SK-N-SH (cell line): ENCODE measurements at regions not wholly inside any gene's neighbourhood (a gene's known extent, or its start where the extent isn't known, plus 50 kb on each side); places are given as distances from the start of the nearest gene placed in this dataset.

Source experiments
- CTCF ChIA-PET: fragments of 300-600, 350-600 bp; formaldehyde crosslinking; extraction: SDS; loops from one replicate; lab custom pipeline; 2021; lab: Yijun Ruan, JAX
- POLR2A ChIA-PET: fragments of 350-600 bp; sonication (Branson Sonifier 250); formaldehyde crosslinking; extraction: SDS; loops from one replicate; lab custom pipeline; 2020; ENCODE audit warnings: antibody characterized with exemption, inconsistent platforms; lab: Yijun Ruan, JAX
- DNase-seq: peaks from one replicate; pipeline ENCODE4 v3.0.0; 2012
- H2AFZ ChIP-seq: fragments of 200-600 bp; sonication (generic); 2 replicates; pipeline ENCODE4 v1.8.1; 2016; ENCODE audit warnings: antibody characterized with exemption, mild to moderate bottlenecking, low read depth
- H3F3A ChIP-seq: fragments of 200-600 bp; sonication (generic); replicated peaks from 2 replicates; pipeline ENCODE3; 2016; ENCODE audit warnings: antibody characterized with exemption, mild to moderate bottlenecking; ENCODE audit not compliant: insufficient read depth
- H3K27ac ChIP-seq, 2 experiments: fragments of 200-500 bp in 1 of 2; fragments of 200-600 bp in 1 of 2; sonication (Bioruptor generic) in 1 of 2; sonication (generic), shearing (Covaris generic) in 1 of 2; 2 replicates each; pipeline versions ENCODE4 v1.5.1 to v1.6.1; 2014 to 2016; ENCODE audit warnings: low read depth in 2 of 2, inconsistent platforms in 1 of 2, low read length in 1 of 2, mild to moderate bottlenecking in 1 of 2, mixed read lengths in 1 of 2
- H3K27me3 ChIP-seq: fragments of 200-600 bp; sonication (generic), shearing (Covaris generic); 2 replicates; pipeline ENCODE4 v1.6.1; 2016; ENCODE audit warnings: mixed run types; ENCODE audit not compliant: insufficient read depth
- H3K36me3 ChIP-seq, 2 experiments: fragments of 200-500 bp in 1 of 2; fragments of 200-600 bp in 1 of 2; sonication (Bioruptor generic) in 1 of 2; sonication (generic) in 1 of 2; replicated peaks in 1 of 2; 2 replicates each; pipeline versions ENCODE3 to v1.5.1; 2014 to 2016; ENCODE audit warnings: low read length in 1 of 2, mild to moderate bottlenecking in 1 of 2; ENCODE audit not compliant: insufficient read depth in 2 of 2, control insufficient read depth in 1 of 2
- H3K4me1 ChIP-seq, 2 experiments: fragments of 200-500 bp in 1 of 2; fragments of 200-600 bp in 1 of 2; sonication (Bioruptor generic) in 1 of 2; sonication (generic), shearing (Covaris generic) in 1 of 2; 2 replicates each; pipeline versions ENCODE4 v1.5.1 to v1.6.1; 2014 to 2016; ENCODE audit warnings: low read depth in 1 of 2, low read length in 1 of 2, mixed run types in 1 of 2; ENCODE audit not compliant: insufficient read depth in 2 of 2, control insufficient read depth in 1 of 2
- H3K4me2 ChIP-seq: fragments of 200-600 bp; sonication (generic), shearing (Covaris generic); 2 replicates; pipeline ENCODE4 v1.6.1; 2017; ENCODE audit warnings: mixed run types
- H3K4me3 ChIP-seq, 2 experiments: fragments of 200-500 bp in 1 of 2; fragments of 200-600 bp in 1 of 2; sonication (Bioruptor generic) in 1 of 2; sonication (generic), shearing (Covaris generic) in 1 of 2; 2 replicates each; pipeline versions ENCODE4 v1.5.1 to v1.8.1; 2014 to 2016; ENCODE audit warnings: low read depth in 2 of 2, inconsistent platforms in 1 of 2, low read length in 1 of 2, mild to moderate bottlenecking in 1 of 2, mixed read lengths in 1 of 2, moderate library complexity in 1 of 2
- H3K79me2 ChIP-seq: fragments of 200-600 bp; sonication (generic); 2 replicates; pipeline ENCODE4 v1.8.1; 2017; ENCODE audit warnings: mild to moderate bottlenecking; ENCODE audit not compliant: insufficient read depth
- H3K9ac ChIP-seq: fragments of 200-600 bp; sonication (generic); 2 replicates; pipeline ENCODE4 v1.6.1; 2017; ENCODE audit warnings: mixed run types
- H3K9me2 ChIP-seq: fragments of 200-600 bp; sonication (generic); 2 replicates; pipeline ENCODE4 v1.6.1; 2017; ENCODE audit warnings: mixed run types
- H3K9me3 ChIP-seq: fragments of 200-600 bp; sonication (generic); 2 replicates; pipeline ENCODE4 v1.6.1; 2017; ENCODE audit warnings: mixed run types, mild to moderate bottlenecking, moderate library complexity
- H4K20me1 ChIP-seq: fragments of 200-600 bp; sonication (generic); 2 replicates; pipeline ENCODE4 v1.6.1; 2017; ENCODE audit warnings: mild to moderate bottlenecking, mixed run types; ENCODE audit not compliant: insufficient read depth
- CTCF ChIP-seq: fragments of 200-600 bp; sonication (generic); IDR thresholded peaks from 2 replicates; pipeline ENCODE4 v1.6.1; 2017; ENCODE audit warnings: antibody characterized with exemption, mild to moderate bottlenecking, moderate library complexity
- EP300 ChIP-seq, 2 experiments: IDR thresholded peaks; 2 replicates each; pipeline versions ENCODE4 v1.4.0 to v1.6.1; 2012; ENCODE audit warnings: borderline replicate concordance in 1 of 2, low read depth in 1 of 2, low read length in 1 of 2
- GATA2 ChIP-seq: sonication (generic); formaldehyde crosslinking; IDR thresholded peaks from 2 replicates; pipeline ENCODE4 v1.5.0; 2020; ENCODE audit warnings: mild to moderate bottlenecking, missing genetic modification reagents
- MAX ChIP-seq: IDR thresholded peaks from 2 replicates; pipeline ENCODE4 v1.4.0; 2012; ENCODE audit warnings: low read depth
- NFIC ChIP-seq: IDR thresholded peaks from 2 replicates; pipeline ENCODE4 v1.4.0; 2012; ENCODE audit warnings: borderline replicate concordance
- POLR2AphosphoS5 ChIP-seq: IDR thresholded peaks from 2 replicates; pipeline ENCODE4 v1.6.1; 2012; ENCODE audit warnings: low read depth, low read length
- RAD21 ChIP-seq: IDR thresholded peaks from 2 replicates; pipeline ENCODE4 v1.6.1; 2012; ENCODE audit warnings: mild to moderate bottlenecking, low read length
- RCOR1 ChIP-seq: fragments of 150-350 bp; IDR thresholded peaks from 2 replicates; pipeline ENCODE4 v1.6.1; 2017; ENCODE audit warnings: antibody characterized with exemption, low read length
- REST ChIP-seq: IDR thresholded peaks from 2 replicates; pipeline ENCODE4 v1.6.1; 2012; ENCODE audit warnings: mild to moderate bottlenecking, low read depth, low read length, moderate library complexity
- RFX5 ChIP-seq: IDR thresholded peaks from 2 replicates; pipeline ENCODE4 v1.6.1; 2012; ENCODE audit warnings: mild to moderate bottlenecking, improper control_type of control experiment, low read length
- SMC3 ChIP-seq: IDR thresholded peaks from 2 replicates; pipeline ENCODE4 v1.6.1; 2012; ENCODE audit warnings: low read depth, low read length, improper control_type of control experiment
- TCF12 ChIP-seq: IDR thresholded peaks from 2 replicates; pipeline ENCODE4 v1.4.0; 2012
- USF1 ChIP-seq: IDR thresholded peaks from 2 replicates; pipeline ENCODE4 v1.4.0; 2012; ENCODE audit warnings: low read depth, borderline replicate concordance
- YY1 ChIP-seq: IDR thresholded peaks from 2 replicates; pipeline ENCODE4 v1.4.0; 2012; ENCODE audit warnings: low read depth, mild to moderate bottlenecking
- WGBS: methylation state at CpG from one replicate; pipeline ENCODE4 v1.1.6; 2017; ENCODE audit warnings: low lambda C conversion rate; 5-methylcytosine and 5-hydroxymethylcytosine counted together

GRCh38 chr4:130432289-130432688 lies 1336.3 kb downstream of the C4orf33 start:
- no peaks in the 10 kb centered on the region for H3K9me2 ChIP-seq
- DNase-seq: peak; percentile 42
- H3K27me3 ChIP-seq: no peaks in the 10 kb centered on the region
- 18% methylated on average over 5 of the region's 5 CpGs for WGBS
- H3K4me1 ChIP-seq: peaks cover 0 to 9% of the 10 kb centered on the region in 2 experiments; a peak in 3 of 4 replicates
- no peaks in the 10 kb centered on the region for H3F3A ChIP-seq
- no peaks in the 10 kb centered on the region for H3K36me3 ChIP-seq
- H3K79me2 ChIP-seq: no peaks in the 10 kb centered on the region
- H4K20me1 ChIP-seq: no peaks in the 10 kb centered on the region
- no peak overlapping the region for H3K4me2 ChIP-seq
- CTCF ChIA-PET: no interaction called here
- TF ChIP-seq GATA2 (peak; percentile 87), TCF12 (peak; percentile 30; the same call in 1 of the 2 replicates), RAD21 (peak; percentile 12; the same call in 1 of the 2 replicates), EP300 (IDR thresholded peaks at IDR 0.05; ENCODE audit: borderline replicate concordance in 1 of 2, low read depth in 1 of 2, low read length in 1 of 2) (peak in 1 of 2 experiments; percentile 79; a peak in 2 of 4 replicates), REST (no peak), RFX5 (peak; percentile 91)
- TF ChIP-seq, all 33 proteins: peak for 5
- no peak overlapping the region for H3K9ac ChIP-seq
- H3K4me3 ChIP-seq: no peak overlapping the region
- no peak overlapping the region for H2AFZ ChIP-seq
- peak overlapping the region in 1 of 2 experiments; percentile 85; a peak in 2 of 4 replicates for H3K27ac ChIP-seq
- no peaks in the 10 kb centered on the region for H3K9me3 ChIP-seq
- POLR2A ChIA-PET: no interaction called here

- Histone ChIP-seq H3K27ac (no peak overlapping the region), H4K20me1 (no peaks in the 10 kb centered on the region), H3K36me3 (no peaks in the 10 kb centered on the region), H3K9ac (no peak overlapping the region), H3K9me3 (no peaks in the 10 kb centered on the region), H3K27me3 (no peaks in the 10 kb centered on the region), H3K4me2 (no peak overlapping the region), H3F3A (no peaks in the 10 kb centered on the region), H3K4me1 (no peaks in the 10 kb centered on the region)
- POLR2A ChIA-PET: no interaction called here
- TF ChIP-seq USF1: no peak
- TF ChIP-seq YY1: no peak
- no peak for TF ChIP-seq NFIC
- TF ChIP-seq SMC3: no peak
- no peak for TF ChIP-seq CTCF
- no peak for TF ChIP-seq POLR2AphosphoS5
- TF ChIP-seq MAX: no peak
- TF ChIP-seq GATA2: no peak; the same call in 1 of the 2 replicates
- no peak for TF ChIP-seq RCOR1
- TF ChIP-seq, all 33 proteins: peak for 0
- CTCF ChIA-PET: no interaction called here
- H3K79me2 ChIP-seq: no peaks in the 10 kb centered on the region
- DNase-seq: no peak
- no peak overlapping the region for H2AFZ ChIP-seq
- no peak overlapping the region for H3K4me3 ChIP-seq
- H3K9me2 ChIP-seq: no peaks in the 10 kb centered on the region
Measured at GRCh38 chr4:130449741-130450140, 1353.8 kb downstream of the C4orf33 start.
